ENCODE measurements at regions not wholly inside any gene's neighbourhood (a gene's known extent, or its start where the extent isn't known, plus 50 kb on each side); places are given as distances from the start of the nearest gene placed in this dataset.
"Not testable (repeated sequence)": the region's sequence is repeated elsewhere in the genome, so short reads cannot be mapped to it uniquely, and the experiment has no call there.

DNA sequence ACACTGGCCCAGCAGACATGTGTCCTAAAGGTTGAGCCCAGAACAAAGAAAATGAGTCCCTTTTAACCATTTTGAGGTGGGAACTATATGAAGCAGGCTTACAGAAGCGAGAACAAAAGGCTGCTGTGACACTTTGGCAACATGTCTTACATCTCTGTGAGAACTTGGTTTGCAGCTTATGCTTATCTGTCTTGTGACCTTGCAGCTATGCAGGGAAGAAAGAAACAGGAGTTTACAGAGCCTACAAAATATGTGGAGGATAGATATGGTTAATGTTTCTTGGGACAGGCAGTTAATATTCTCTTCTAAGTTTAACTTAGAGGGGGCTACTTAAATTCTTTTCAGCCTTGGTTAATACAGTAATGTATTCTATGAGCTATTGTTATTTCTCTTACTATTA lies 209.1 kb downstream of the PTH2R start:
- TF ChIP-seq, protein P1, sequence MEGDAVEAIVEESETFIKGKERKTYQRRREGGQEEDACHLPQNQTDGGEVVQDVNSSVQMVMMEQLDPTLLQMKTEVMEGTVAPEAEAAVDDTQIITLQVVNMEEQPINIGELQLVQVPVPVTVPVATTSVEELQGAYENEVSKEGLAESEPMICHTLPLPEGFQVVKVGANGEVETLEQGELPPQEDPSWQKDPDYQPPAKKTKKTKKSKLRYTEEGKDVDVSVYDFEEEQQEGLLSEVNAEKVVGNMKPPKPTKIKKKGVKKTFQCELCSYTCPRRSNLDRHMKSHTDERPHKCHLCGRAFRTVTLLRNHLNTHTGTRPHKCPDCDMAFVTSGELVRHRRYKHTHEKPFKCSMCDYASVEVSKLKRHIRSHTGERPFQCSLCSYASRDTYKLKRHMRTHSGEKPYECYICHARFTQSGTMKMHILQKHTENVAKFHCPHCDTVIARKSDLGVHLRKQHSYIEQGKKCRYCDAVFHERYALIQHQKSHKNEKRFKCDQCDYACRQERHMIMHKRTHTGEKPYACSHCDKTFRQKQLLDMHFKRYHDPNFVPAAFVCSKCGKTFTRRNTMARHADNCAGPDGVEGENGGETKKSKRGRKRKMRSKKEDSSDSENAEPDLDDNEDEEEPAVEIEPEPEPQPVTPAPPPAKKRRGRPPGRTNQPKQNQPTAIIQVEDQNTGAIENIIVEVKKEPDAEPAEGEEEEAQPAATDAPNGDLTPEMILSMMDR (conservative IDR thresholded peaks at IDR 0.05; ENCODE audit: low read depth, low read length), result not testable (repeated sequence)
- TF ChIP-seq EZH2 (IDR thresholded peaks at IDR 0.05; ENCODE audit: low read length, unreplicated experiment); EZH2phosphoT487 (IDR thresholded peaks at IDR 0.05; ENCODE audit: borderline replicate concordance, low read length): not testable (repeated sequence)

Measured in PC-3 (cell line).